Cerebellar cortex (tissue), 1 donor: ENCODE measurements at regions not wholly inside any gene's neighbourhood (a gene's known extent, or its start where the extent isn't known, plus 50 kb on each side); places are given as distances from the start of the nearest gene placed in this dataset.
A peak's percentile ranks its signal among the peaks of the same experiment; 100 is the strongest.

Source experiments
- DNase-seq: peaks from one replicate; pipeline ENCODE4 v3.0.0-alpha.2; 2015; ENCODE audit warnings: low spot score

GRCh38 chr3:88209356-88209755 lies 59.6 kb downstream of the C3orf38 start:
- DNase-seq: no peak

- no peak for DNase-seq
Measured at GRCh38 chr3:88211096-88211890, 61.5 kb downstream of the C3orf38 start.

- peak; percentile 43 for DNase-seq
Measured at GRCh38 chr3:88219138-88219792, 69.5 kb downstream of the C3orf38 start.

GRCh38 chr3:88220126-88220525 lies 70.4 kb downstream of the C3orf38 start:
- DNase-seq: no peak

GRCh38 chr3:88221726-88222125 lies 72.0 kb downstream of the C3orf38 start:
- no peak for DNase-seq

- DNase-seq: no peak
Measured at GRCh38 chr3:88222343-88222742, 72.6 kb downstream of the C3orf38 start.

- DNase-seq: no peak
Measured at GRCh38 chr3:88225326-88226008, 75.7 kb downstream of the C3orf38 start.

GRCh38 chr3:88226910-88227309 lies 77.2 kb downstream of the C3orf38 start:
- DNase-seq: no peak

GRCh38 chr3:88230638-88231037 lies 80.9 kb downstream of the C3orf38 start:
- no peak for DNase-seq

GRCh38 chr3:88231207-88231606 lies 81.4 kb downstream of the C3orf38 start:
- DNase-seq: no peak

GRCh38 chr3:88231632-88232031 lies 81.9 kb downstream of the C3orf38 start:
- no peak for DNase-seq

- DNase-seq: no peak
Measured at GRCh38 chr3:88235102-88235501, 85.3 kb downstream of the C3orf38 start.

GRCh38 chr3:88239870-88240269 lies 90.1 kb downstream of the C3orf38 start:
- DNase-seq: no peak

- DNase-seq: no peak
Measured at GRCh38 chr3:88248658-88249057, 98.9 kb downstream of the C3orf38 start.

GRCh38 chr3:88259045-88259444 lies 109.3 kb downstream of the C3orf38 start:
- no peak for DNase-seq

- DNase-seq: no peak
Measured at GRCh38 chr3:88262527-88262926, 112.8 kb downstream of the C3orf38 start.

- DNase-seq: no peak
Measured at GRCh38 chr3:88263417-88264100, 113.8 kb downstream of the C3orf38 start.

- no peak for DNase-seq
Measured at GRCh38 chr3:88267441-88267840, 117.7 kb downstream of the C3orf38 start.

GRCh38 chr3:88267847-88268246 lies 118.1 kb downstream of the C3orf38 start:
- DNase-seq: no peak

- no peak for DNase-seq
Measured at GRCh38 chr3:88280326-88280725, 130.6 kb downstream of the C3orf38 start.

GRCh38 chr3:88282528-88283241 lies 132.9 kb downstream of the C3orf38 start:
- no peak for DNase-seq

- no peak for DNase-seq
Measured at GRCh38 chr3:88283242-88283592, 133.5 kb downstream of the C3orf38 start.
